ENCODE measurements at regions not wholly inside any gene's neighbourhood (a gene's known extent, or its start where the extent isn't known, plus 50 kb on each side); places are given as distances from the start of the nearest gene placed in this dataset.

DNA sequence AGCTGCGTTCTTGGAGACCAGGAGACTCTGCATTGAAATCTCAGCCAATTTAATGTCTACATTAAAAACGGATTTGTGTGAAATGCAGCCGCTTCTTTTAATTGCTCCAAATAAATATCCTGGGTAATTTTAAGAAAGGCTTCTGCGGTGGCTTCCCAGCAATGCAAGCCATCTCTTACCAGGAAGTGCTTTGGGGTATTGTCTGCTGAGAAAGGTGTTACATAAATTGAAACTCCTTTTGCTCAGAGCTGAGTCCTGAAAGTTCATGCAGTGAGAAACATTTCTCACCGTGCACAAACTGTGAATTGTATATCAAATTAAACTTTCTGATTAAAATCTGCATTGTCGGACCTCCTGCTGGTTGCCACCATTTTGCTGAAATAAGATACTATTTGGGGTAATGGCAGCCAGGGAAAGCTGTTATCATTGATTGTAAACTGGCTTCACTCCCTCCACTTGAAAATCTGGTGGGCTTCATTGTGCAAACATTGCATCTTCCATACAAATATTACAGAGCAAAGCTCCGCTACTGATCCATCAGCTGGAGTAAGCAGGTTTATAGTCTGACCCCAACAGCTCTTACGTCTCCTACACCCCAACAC, 59.5 kb downstream of the ZIC5 start:
- DNase-seq (ENCODE audit: low read depth, low spot score), result no peak

DNA sequence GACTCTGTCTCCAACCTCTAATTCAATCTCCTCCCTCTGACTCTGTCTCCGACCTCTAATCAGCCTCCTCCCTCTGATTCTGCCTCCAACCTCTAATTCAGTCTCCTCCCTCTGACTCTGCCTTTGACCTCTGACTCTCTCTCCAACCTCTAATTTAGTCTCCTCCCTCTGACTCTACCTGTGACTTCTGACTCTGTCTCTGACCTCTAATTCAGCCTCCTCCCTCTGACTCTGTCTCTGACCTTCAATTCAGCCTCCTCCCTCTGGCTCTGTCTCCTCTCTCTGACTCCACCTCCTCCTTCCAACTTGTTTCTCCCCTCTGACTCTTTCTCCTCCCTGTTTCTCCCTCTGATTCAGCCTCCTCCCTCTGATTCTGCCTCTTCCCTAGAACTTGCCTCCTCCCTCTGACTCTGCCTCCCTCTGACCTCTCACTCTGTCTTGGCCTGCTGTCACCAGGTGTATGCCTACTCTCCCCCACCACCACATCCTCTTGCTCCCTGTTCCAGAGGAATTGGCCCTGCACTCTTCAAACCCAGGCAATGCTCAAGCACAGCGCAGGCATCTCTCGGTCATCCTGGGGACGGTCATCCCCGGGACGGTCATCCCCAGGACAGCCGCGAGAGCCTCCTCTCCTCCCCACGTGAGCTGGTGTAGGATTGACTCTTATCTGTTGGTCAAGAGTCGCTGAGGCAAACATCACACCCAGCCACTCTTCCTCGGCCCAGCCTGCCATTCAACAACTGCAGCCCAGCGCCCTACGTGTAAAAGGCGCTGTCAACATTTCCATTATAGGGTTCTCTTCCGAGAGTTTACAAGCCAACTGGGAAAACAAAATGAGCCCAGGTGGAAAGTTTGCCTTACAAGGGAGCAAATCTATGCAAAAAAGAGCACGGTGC, 60.2 kb downstream of the ZIC5 start:
- no peak for DNase-seq (ENCODE audit: low read depth, low spot score)

DNA sequence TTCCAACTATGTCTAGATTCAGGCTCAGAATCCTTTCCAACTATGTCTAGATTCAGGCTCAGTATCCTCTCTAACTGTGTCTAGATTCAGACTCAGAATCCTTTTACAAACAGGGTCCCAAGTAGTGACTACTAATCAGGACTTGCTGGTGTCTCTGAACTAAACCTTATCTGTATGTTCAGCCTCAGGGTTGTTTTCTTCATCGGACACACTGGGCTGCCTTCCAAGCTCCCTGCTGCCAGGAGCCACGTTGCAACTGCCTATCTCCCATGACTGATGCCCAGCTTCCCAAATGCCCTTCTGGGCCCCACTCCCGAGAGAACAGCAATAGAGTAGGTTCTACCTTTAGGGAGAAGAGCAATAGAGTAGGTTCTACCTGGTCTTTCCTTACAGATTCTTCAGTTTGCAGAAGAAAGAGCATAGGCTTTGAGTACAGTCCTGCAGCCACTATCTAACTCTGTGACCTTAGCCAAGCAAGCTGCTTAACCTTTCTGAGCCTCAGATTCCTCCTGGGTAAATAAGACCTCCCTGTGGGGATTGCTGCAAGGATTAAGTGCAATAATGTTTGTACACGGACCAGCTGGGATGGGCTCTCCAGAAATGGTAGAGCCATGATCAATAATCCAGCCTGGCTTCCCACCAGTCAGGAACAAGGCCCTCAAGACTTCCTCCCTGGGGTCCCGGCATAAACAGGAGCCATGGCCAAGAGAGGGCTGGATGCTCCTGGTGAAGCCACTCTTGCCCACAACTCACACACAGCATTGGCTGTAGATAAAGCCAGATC, 61.5 kb downstream of the ZIC5 start:
- no peak for DNase-seq (ENCODE audit: low read depth, low spot score)

DNA sequence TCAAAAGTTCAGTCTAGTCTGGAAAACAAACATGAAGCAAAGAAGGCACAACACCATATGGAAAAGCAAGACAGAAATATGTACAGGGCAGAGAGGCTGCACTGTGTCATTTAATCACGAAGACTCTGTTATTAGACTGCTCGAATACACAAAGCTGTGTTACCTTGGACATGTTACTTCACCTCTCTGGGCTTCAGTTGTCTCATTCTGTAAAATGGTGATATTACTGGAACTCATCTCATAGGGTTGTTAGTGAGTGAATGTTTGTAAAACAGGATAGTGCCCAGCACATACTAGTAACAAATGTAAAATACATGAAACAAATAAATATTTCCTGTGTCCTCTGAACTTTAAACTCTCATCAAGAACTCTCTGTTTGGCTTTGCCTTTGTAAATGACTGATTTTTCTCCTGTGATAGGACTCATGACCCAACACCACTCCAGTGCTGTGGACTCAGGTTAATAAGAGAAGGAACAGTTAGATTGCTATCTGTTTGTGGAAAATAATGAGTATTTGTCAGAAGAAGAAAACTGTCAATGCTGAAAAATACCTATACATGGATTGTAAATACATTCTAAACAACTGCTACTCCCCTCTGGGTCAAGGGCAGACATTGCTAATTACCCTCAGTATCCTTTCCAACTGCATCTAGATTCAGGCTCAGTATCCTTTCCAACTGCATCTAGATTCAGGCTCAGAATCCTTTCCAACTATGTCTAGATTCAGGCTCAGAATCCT, 62.3 kb downstream of the ZIC5 start:
- DNase-seq (ENCODE audit: low read depth, low spot score), result no peak

DNA sequence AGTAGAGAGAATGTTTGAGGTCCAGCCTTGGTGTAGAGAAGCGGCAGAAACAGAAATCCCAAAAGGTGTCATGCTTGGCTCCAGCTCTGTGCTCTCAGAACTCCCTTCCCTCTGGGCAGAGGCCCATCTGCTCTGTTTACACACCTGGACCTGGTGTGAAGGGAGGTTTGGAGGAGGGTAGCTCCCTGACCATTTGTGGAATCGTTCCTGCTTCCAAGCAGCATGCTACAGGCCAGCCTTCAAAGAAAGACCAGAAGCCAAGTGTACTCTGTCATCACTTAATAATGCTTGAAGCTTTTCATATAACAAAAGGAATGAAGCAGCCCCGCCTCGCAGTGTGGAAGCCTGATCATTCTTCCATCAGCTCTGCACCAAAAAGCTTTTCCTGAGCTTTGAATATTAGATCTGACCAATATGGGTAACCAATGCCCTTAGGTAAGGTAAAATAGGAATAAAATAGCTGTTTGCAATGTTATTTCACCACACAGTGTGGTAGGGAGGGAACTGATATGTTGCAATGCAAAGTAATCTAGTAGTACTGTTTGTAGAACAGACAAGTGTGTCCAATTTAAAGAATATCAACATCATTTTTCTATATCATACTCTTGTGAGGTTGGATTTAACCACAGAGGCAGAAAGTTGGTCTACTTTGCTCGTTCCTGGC, 63.3 kb downstream of the ZIC5 start:
- no peak for DNase-seq (ENCODE audit: low read depth, low spot score)

DNA sequence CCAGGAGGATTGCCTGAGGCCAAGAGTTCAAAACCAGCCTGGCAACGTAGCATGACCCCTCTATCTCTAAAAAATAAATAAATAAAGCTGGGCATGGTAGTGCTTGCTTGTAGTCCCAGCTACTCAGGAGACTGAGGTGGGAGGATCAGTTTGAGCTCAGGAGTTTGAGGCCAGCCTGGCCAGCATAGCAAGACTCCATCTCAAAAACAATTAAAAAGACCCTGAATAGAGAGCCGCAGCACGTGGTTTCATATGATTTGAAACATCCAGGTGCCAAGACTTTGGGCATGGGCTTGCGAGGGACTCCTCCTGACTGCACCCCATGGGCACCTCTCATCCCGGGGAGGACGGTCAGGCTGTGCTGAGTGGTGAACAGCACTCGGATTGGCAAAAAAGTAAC, 63.9 kb downstream of the ZIC5 start:
- DNase-seq (ENCODE audit: low read depth, low spot score), result no peak

DNA sequence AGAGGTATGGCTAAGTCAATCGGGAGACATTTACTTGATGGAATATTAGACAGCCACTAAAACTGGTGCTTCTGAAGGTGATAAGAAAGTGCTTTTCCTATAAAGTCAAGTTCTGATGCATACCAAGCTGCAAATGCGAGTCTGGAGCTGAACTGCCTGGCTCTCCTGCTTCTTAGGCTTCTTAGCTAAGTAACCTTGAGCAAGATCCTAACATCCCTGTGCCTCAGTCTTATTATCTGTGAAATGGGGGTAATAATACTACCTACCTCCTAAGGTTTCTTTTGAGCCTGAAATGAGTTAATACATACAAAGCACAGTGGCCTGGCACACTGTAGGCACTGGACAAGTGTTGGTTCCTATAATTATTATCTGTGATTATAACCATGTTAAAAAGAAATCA, 64.5 kb downstream of the ZIC5 start:
- no peak for DNase-seq (ENCODE audit: low read depth, low spot score)

DNA sequence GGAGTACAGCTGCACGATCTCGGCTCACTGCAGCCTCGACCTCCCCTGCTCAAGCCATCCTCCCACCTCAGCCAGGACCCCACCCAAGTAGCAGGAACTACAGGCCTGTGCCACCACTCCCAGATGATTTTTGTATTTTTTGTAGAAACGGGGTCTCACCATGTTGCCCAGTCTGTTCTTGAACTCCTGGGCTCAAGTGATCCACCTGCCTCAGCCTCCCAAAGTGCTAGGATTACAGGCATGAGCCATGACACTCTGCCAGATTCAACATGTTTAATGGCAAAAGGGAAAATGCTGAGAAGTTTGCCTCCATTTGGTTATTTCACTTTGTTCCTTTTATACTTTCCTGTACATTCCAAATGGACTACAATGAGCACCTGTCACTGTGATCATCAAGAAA, 65.8 kb downstream of the ZIC5 start:
- no peak for DNase-seq (ENCODE audit: low read depth, low spot score)

DNA sequence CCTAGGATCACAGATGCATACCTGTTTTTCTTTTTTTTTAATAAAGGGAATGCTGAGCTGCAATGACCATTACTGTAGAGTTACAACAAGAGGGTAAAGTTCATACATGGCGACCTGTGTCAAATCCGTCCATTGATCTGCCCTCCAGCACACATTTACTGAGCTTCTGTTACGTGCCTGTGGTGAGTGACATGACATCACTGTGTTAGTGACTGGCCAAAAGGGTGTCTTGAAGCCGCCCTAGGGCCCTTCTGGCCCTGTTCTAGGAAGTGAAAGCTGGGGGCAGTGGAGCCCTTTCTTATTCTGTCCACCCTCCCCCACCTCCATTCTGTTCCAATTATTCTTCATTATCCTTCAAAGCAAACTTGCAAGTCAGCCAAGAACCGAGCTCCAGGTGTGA, 66.3 kb downstream of the ZIC5 start:
- no peak for DNase-seq (ENCODE audit: low read depth, low spot score)

DNA sequence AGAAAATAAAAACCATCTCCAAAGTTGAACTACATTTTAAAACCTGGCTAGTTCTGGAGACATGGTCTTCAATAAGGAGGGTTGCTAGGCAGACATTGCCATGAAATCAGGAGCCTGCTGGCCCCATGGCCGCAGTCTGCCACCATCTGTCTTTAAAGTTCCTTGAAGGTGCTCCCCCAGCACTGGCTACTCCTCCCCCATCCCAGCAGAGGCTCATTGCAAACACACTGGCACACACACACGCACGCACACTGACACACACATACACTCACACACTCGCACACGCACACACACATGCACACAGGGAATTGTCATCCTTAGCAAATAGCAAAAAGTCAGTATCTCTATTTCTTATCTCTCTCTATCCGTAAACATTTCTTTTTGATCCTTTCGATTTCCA, 68.4 kb downstream of the ZIC5 start:
- no peak for DNase-seq (ENCODE audit: low read depth, low spot score)

DNA sequence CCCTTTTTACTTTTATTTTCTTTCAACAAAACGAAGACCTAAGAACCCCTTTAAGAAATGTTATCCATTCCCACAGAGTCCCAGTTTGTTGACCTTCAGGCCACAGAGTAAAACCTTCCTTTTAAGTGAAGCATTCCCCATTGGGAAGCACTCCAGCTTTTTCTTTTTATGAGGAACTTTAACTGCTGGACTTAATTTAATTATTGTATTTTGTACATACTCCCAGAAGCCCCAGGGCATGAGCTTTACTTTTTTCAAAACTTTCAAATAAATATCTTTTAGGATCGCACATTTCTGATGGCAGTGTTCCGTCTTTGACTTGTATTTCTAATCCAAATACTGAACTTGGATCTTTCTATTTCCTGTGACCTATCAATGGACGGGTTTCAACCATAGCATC, 68.9 kb downstream of the ZIC5 start:
- no peak for DNase-seq (ENCODE audit: low read depth, low spot score)

DNA sequence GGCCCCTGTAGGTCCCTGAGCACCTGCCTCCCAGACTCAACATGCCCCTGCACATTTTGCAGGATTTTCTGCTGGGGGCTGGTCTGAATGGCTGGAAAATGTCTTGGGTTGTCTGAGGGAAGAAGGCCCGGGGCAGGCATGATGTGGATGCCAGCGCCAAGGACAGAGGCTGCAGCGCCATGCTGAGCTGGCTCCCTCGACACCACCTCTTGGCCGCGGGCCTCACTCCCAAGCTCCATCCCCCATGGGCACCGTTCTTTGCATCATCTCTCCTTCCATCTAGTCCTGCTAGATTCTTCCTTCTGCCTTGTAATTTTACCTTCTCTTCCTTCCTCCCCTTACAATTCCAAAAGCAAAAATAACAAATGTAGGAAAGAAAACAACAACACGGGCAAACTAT, 70.6 kb downstream of the ZIC5 start:
- DNase-seq (ENCODE audit: low read depth, low spot score), result no peak

DNA sequence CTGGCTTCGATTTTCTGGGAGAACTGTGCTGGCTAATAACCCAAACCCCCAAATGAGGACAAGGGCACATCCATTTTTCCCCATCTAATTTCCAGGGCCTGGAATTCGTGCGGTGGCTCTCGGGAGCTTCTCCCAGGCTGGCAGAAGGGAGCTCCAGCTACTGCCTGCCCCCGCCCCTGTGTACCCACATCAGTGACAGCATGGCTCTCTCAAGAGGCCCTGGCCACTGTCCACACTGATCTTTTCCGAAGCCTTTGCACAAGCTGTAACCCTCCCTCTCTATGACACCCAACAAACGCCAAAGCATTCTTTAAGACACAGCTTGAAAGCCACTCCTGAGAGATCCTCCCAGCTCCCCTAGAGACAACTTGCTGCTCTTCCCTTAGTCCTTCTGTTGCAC, 73.1 kb downstream of the ZIC5 start:
- DNase-seq (ENCODE audit: low read depth, low spot score), result no peak

DNA sequence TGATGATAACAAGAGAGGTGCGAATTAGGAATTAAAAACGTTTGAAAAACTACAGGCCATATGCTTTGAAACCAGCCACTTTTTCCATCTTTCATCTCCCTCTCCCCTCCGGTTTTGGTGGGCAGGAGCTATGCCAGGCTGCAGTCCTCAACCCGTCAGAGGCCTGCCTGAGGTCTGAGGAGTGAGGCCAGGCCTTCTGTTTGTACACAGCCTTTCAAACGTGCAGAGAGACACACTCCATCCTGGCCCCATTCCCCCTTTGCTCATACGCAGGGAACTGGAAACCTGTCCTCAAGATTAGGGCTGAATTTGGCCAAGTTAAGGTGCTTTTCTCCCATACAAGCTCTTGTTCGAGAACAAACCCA, 74.5 kb downstream of the ZIC5 start:
- DNase-seq (ENCODE audit: low read depth, low spot score), result no peak

DNA sequence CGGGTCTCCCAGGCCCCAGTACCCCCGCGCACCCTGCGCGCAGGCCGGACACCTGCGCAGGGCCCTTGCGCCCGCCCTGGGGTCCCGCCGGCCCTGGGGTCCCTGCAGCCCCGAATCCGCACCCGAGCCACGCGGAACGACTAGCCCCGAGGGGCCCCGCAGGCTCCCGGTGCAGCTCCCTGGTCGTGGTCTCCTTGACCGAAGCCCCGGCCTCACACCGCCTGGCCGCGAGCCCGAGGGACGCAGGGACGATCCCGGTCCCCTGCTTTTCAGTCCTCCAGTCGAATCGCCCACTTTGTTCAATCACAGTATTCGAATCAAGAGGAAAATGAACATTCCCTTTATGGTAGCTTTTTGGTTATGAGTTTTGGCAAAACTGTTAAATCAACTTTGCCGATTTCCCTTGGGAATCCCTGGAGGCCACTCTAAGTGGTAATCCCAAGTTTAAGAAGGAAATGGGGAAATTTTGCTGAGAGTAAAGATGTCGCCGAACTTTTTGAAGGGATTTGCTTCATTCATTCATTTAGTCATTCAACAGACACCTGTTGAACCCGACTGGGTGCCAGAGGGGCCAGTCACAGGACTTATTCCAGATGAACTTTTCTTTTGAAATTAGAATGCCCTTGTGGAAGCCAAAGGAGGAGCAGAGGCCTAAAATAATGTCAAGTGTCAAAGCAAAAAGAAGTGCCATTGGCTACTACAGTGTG, 75.0 kb downstream of the ZIC5 start:
- DNase-seq (ENCODE audit: low read depth, low spot score), result no peak

DNA sequence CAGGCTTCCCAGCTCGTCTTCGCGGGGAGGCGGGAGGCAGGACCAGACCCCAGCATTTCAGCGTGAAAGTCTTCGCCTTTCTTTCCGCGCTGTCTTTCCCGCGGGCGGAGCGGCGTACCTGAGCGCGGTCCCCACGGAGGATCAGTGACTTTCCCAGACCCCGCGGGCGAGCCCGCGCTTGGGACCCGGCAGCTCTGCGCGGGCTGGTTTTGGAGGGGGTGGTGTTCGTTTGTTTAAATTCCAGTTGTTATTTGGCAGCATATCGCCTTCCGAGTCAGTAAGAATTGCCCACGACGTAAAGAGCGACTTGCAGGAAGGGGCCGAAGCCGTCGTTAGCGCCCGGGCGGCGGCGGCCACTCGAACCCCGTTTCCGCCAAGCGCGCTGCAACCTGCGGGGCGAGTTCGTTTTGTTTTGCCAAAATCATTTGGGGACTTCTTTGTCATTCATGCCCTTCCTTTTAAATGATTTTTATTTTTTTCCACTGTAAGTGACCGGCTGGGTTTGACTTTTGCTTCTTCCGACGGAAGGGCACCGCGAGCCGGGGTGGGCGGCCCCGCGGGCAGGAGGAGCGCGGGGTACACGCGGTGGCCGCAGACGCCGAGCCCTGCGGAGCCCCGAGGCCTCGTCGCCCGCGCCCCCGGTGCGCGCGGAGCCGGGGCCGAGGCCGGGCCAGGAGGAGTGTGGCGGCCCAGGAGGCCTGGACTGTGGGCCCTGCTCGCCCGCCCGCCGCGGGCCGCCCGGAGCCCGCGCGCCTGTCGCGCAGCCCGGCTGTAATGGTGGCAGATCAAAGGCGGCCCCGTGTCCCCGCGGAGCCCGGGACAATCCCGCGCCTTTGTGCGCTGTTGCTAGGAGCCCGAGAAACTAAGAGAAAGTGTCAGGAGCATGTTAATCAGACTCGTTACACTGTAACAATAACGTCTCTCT, 75.9 kb downstream of the ZIC5 start:
- DNase-seq (ENCODE audit: low read depth, low spot score), result no peak

DNA sequence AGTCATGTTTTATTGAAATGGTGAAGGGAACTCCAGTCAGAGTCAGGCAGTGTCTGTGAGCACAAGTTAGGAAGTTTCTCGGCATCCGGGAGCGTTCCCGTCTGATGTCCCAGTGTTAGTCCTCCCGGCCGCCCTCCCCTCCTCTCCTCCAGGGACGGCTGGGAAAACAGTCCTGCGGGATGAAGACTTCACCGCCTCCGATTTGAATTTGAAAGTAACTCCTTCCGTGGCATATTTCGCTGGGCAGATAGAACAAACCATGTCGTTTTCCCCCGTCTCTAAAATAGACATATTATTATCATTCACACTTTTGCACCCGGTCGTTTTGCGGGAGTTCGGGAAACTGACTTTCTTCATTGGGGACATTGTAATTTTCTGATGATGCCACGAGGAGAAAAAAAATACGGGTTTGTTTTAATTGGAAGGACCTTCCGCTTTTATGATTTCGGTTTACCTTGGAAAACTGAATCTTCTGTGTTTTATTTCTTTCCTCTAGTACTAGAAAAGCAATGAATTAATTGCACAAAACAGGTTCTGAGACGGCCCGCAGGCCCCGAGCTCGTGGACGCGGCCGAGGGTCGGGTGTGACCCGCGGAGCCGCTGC, 76.6 kb downstream of the ZIC5 start:
- no peak for DNase-seq (ENCODE audit: low read depth, low spot score)

DNA sequence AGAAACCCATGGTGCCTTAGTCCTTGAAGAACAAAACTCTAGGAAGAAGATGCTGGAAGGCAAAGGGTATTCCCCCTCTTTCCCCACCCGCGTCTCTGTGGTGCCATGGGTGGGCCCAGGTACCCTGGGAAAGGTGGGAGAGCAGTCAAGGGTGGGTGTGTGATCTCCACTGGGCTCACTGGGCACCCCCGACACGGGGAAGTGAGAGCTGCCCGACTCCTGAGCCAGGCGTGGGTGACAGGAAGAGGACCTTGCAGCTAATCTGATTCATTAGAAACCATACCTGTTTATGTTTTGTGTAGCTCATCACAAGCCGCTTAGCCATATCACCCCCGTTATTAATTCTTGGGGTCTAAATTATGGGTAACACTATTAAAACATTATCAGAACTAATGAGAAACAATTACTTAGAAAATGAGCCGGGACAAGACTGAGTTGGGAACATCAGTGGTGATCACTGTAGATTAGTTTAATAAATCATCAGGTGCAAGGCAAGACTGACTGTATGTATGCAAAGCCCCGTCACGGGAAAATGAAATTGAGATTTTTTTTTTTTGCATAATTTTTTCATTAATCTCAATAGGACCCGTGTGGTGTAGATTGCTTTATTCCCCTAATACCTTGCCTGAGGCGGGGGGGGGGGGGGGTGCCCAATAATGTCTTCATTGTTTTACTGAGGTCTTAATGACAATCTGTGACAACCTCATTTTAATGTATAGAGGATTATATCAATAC, 77.3 kb downstream of the ZIC5 start:
- no peak for DNase-seq (ENCODE audit: low read depth, low spot score)

DNA sequence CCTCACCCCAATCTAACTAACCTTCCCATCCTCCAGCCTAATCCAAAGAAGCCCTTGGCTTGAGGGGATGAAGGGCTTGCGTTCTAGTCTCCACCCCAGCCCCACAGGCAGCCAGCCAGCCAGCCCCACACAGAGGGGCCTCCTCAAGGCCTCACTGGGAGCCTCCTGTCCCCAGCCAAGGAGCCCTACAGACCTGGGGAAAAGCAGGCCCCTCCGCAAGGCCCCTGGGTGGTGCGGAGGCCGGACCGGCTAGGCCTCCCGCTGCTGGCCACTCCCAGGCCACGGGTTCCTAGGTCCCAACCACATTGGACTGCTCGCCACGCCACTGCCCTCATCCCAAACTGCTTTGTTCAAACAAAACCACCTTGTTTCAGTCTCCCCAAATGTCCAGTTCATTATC, 78.0 kb downstream of the ZIC5 start:
- no peak for DNase-seq (ENCODE audit: low read depth, low spot score)

All from iPS DF 19.7 (cell line).